IMR-90 (cell line): ENCODE measurements at regions not wholly inside any gene's neighbourhood (a gene's known extent, or its start where the extent isn't known, plus 50 kb on each side); places are given as distances from the start of the nearest gene placed in this dataset.

Source experiments
- CEBPB ChIP-seq: IDR thresholded peaks from 2 replicates; pipeline ENCODE4 v1.6.1; 2012; ENCODE audit warnings: low read depth, low read length, improper control_type of control experiment
- FOS ChIP-seq: fragments of 150-350 bp; IDR thresholded peaks from 2 replicates; pipeline ENCODE4 v1.6.1; 2016; ENCODE audit warnings: low read depth, low read length
- POLR2A ChIP-seq: IDR thresholded peaks from 2 replicates; pipeline ENCODE4 v1.6.1; 2012; ENCODE audit warnings: mild to moderate bottlenecking, low read depth, low read length
- RAD21 ChIP-seq: IDR thresholded peaks from 2 replicates; pipeline ENCODE4 v1.6.1; 2012; ENCODE audit warnings: low read length, improper control_type of control experiment
- RCOR1 ChIP-seq: IDR thresholded peaks from 2 replicates; pipeline ENCODE4 v1.6.1; 2012; ENCODE audit warnings: mild to moderate bottlenecking, low read length, improper control_type of control experiment; ENCODE audit not compliant: insufficient replicate concordance
- TF ChIP-seq, protein P1 (sequence below): conservative IDR thresholded peaks from 2 replicates; pipeline ENCODE4 v1.5.1; 2012; ENCODE audit warnings: mild to moderate bottlenecking, low read depth, low read length, improper control_type of control experiment
- TF ChIP-seq, protein P2 (sequence below): fragments of 150-350 bp; IDR thresholded peaks from 2 replicates; pipeline ENCODE4 v1.6.1; 2017; ENCODE audit warnings: mild to moderate bottlenecking, antibody characterized with exemption, low read length, low read depth

DNA sequence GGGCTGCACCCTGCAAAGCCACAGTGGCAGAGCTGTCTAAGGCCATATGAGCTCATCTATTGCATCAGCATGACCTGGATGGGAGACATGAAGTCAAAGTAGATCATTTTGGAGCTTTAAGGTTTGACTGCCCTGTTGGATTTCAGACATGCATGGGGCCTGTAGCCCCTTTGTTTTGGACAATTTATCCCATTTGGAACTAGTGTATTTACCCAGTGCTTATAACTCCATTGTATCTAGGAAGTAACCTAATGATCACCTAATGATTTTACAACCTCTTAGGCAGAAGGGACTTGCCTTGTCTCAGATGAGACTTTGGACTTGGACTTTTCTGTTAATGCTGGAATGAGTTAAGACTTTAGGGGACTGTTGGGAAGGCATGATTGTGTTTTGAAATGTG lies 575.4 kb downstream of the EPM2A start:
- TF ChIP-seq POLR2A (no peak), FOS (no peak), RAD21 (no peak), CEBPB (no peak), RCOR1 (no peak)
- TF ChIP-seq, protein P1, sequence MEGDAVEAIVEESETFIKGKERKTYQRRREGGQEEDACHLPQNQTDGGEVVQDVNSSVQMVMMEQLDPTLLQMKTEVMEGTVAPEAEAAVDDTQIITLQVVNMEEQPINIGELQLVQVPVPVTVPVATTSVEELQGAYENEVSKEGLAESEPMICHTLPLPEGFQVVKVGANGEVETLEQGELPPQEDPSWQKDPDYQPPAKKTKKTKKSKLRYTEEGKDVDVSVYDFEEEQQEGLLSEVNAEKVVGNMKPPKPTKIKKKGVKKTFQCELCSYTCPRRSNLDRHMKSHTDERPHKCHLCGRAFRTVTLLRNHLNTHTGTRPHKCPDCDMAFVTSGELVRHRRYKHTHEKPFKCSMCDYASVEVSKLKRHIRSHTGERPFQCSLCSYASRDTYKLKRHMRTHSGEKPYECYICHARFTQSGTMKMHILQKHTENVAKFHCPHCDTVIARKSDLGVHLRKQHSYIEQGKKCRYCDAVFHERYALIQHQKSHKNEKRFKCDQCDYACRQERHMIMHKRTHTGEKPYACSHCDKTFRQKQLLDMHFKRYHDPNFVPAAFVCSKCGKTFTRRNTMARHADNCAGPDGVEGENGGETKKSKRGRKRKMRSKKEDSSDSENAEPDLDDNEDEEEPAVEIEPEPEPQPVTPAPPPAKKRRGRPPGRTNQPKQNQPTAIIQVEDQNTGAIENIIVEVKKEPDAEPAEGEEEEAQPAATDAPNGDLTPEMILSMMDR: no peak
- TF ChIP-seq, protein P2, sequence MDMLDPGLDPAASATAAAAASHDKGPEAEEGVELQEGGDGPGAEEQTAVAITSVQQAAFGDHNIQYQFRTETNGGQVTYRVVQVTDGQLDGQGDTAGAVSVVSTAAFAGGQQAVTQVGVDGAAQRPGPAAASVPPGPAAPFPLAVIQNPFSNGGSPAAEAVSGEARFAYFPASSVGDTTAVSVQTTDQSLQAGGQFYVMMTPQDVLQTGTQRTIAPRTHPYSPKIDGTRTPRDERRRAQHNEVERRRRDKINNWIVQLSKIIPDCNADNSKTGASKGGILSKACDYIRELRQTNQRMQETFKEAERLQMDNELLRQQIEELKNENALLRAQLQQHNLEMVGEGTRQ: no peak
